ENCODE measurements at regions not wholly inside any gene's neighbourhood (a gene's known extent, or its start where the extent isn't known, plus 50 kb on each side); places are given as distances from the start of the nearest gene placed in this dataset.
A peak's percentile ranks its signal among the peaks of the same experiment; 100 is the strongest.
"Not testable (repeated sequence)": the region's sequence is repeated elsewhere in the genome, so short reads cannot be mapped to it uniquely, and the experiment has no call there.

DNA sequence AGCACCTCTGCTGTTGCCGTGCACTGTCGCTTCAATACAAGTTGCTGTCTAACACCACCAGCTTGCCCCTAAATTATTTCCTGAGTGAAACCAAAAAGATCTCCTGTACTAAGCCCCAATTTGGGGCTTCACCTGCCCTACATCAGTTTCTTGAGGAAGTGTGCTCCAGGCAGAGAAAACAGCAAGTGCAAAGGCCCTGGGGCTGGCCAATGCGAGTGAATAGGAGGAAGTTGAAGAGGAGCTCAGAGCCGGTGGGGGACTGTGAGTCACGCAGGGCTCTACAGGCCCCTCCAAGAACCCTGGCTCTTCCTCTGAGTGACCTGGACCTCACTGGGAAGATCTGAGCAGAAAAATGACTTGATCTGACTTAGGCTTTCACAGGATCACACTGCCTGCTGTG, 117.2 kb downstream of the IPO8 start:
- no peak for DNase-seq

DNA sequence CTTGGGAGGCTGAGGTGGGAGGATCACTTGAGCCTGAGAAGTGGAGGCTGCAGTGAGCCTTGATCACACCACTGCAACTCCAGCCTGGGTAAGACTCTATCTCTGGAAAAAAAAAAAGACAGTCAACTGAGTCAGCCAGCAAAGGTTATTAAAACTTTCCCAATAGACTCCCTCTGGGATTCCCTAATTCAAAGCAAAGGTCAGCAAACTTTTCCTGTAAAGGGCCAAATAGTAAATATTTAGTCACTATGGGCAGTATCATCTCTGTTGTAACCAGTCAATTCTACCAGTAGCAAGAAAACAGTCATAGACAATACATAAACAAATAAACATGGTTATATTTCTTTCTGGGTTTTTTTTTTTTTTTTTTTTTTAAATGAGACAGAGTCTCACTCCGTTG, 122.5 kb downstream of the IPO8 start:
- DNase-seq: no peak

DNA sequence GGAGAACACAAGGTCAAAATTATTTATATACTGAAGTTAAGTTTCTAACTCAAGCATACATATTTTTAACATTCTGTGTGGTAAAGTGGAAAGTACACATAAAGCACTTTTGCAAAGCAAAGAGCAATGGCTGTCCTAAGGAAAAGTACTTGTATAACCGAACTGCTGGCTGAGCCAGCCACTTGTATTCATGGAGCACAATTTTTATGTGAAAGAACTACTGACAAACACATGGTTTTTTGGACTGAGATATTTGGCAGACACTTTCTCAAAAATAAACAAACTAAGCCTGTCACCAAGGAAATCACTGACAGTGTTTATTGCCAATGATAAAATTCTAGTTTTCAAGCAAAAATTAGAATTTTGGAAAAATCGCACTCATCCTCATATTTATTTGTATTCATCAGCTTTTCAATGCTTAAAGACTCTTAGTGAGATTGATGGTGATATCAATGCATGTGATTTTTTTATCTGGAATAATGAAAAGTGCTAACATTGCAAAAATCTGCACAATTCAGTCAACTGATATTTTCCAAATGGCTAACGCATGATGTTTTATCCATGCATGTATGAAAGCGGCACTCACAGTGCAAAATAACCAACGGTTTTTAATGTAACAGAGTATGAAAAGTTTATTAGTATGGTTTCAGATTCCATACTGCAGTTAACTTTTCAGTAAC, 125.3 kb downstream of the IPO8 start:
- DNase-seq: no peak

DNA sequence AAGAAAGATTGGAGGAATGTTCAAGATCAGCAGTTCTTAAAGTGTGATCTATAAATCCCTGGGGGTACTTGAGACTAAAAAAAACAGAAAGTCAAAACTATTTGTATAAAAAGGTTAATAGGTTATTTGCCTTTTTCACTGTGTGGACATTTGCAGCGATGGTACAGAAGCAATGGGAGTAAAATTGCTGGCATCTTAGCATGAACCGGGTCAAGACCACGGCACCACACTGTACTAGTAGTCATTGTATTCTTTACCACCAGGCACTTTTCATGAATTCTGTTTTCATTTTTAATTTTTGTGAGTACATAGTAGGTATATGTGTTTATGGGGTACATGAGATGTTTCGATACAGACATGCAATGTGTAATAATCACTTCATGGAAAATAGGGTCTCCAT, 126.2 kb downstream of the IPO8 start:
- DNase-seq: no peak

DNA sequence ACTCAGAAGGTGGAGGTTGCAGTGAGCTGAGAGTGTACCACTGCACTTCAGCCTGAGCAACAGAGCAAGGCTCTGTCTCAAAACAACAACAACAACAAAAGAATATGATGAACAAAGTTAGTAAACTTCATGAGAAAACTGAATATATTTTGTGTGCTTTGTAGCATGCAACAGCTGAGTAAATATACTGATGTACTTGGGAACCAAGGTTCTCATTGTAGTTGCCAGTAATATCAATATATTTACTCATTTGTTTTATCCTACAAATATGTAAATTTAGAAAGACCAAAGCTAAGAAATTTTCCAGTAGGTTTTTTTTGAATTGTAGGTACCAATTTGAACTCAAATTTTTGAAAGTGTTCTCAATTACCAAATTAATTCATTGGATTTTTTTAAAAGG, 127.2 kb downstream of the IPO8 start:
- DNase-seq: no peak

DNA sequence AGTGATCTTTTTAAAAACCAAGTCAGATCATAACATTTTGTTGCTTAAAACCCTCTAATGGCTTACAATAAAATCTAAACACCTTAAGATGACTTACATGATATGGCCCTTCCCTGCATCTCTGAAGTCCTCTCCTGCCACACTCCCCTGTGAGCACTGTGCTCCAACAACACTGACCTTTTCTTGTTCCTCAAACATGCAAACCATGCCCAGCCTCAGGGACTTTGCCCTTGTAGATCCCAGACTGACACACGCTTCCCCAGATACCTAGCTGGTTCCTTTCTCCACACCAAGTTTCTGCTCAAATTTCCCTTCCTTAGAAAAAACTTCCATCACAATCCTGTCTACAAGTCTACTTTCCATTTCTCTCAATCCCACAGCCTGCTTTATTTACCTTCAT, 128.6 kb downstream of the IPO8 start:
- DNase-seq: no peak

DNA sequence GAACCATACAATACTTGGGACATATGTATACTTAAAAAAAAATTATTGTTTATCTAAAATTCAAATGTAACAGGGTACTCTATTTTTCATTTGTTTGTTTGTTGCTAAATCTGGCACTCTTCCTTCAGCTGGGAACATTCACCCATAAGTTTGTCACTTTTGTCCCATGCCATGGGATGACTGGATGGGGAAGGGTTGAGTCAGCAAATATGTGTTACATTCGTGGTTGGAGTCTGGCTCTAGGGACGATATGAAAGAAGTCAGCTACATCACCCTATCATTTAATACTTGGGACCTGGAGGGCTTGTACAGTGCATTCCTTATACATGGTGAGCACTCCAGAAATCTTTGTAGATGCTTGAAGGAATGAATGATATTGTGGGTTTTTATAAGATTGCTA, 131.3 kb downstream of the IPO8 start:
- DNase-seq: no peak

DNA sequence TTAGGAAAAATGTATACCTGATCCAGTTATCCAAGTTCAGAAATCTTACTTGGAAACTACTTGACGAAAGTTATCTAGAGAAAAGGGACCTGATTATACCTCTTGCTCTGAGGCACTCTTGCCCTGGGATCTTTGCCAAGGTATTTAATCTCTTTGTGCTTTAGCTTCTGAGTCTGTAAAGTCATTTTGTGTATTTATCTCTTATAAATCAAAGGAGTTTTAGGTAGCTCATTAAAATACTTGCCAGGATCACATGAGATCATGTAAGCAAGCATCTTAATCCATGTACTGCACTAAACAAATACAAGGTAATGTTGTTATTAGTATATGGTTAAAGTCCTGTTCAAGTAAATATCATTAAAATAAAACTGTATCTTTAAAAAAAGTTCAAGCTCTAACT, 147.5 kb downstream of the IPO8 start:
- DNase-seq: no peak

DNA sequence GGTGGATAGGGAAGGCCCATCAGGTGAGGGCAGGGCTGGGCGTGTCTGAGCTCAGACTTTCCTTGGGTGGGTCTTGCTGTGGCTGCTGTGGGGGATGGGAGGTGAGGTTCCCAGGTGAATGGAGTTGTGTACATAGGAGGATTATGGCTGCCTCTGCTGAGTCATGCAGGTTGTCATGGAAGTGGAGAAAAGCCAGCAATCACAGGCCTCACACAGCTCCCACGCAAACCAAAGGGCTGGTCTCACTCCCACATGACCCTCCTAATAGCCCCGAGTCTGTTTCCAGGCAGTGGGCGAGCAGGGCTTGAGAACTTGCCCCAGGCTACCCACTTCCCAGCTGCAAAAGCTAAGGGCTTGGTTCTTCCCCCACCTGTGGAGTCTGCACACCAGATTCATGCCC, 149.5 kb downstream of the IPO8 start:
- DNase-seq: peak; percentile 3

DNA sequence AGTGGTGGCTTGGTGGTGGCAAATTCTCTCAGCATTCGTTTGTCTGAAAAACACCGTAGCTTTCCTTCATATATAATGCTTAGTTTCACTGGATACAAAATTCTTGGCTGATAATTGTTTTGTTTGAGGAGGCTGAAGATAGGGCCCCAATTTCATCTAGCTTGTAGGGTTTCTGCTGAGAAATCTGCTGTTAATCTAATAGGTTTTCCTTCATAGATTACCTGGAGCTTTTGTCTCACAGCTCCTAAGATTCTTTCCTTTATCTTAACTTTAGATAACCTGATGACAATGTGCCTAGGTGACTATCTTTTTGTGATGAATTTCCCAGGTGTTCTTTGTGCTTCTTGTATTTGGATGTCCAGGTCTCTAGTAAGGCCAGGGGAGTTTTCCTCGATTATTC, 151.0 kb downstream of the IPO8 start:
- not testable (repeated sequence) for DNase-seq

DNA sequence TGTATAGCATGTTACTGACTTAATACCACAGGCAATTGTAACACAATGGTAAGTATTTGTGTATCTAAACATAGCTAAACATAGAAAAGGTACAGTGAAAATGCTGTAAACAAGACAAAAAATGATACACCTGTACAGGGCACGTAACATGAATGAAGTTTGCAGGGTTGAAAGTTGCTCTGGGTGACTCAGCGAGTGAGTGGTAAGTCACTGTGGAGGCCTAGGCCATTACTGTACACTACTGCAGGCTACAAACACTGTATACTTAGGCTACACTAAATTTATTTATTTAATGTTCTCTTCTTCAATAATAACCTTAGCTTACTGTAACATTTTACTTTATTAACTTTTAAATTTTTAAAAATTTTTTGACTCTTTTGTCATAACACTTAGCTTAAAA, 158.4 kb downstream of the IPO8 start:
- no peak for DNase-seq

DNA sequence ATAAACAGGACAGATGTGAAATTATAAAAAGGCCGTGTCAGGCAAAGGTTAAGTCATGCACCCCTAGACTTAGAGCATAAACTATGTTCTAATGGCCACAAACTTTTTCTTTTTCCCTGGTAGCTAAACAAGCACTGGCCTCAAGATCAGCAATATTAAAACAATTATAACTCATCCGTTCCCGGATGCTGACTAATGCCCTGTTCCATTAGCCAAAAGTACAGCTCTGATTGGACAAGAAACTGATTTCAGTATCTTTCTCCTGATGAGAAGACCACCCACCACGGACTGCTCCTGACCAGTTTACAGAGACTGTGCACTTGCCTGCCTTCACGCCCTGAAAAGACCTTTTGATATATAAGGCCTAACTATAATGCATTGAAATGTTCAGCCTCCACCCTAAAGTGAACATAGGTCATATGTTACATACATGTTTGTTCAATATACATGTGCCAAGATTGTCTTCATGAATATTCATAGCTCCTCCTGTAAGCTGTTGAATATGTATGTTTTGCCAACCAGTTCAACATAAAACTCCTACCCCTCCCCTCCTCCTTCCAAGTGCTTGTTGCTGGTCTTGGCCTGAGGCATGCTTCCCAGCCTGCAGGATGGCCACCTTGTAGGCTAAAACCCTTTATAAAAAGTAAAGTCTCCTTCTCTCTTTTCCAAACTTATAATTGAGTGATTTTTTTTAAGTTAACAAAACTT, 162.0 kb downstream of the IPO8 start:
- no peak for DNase-seq

DNA sequence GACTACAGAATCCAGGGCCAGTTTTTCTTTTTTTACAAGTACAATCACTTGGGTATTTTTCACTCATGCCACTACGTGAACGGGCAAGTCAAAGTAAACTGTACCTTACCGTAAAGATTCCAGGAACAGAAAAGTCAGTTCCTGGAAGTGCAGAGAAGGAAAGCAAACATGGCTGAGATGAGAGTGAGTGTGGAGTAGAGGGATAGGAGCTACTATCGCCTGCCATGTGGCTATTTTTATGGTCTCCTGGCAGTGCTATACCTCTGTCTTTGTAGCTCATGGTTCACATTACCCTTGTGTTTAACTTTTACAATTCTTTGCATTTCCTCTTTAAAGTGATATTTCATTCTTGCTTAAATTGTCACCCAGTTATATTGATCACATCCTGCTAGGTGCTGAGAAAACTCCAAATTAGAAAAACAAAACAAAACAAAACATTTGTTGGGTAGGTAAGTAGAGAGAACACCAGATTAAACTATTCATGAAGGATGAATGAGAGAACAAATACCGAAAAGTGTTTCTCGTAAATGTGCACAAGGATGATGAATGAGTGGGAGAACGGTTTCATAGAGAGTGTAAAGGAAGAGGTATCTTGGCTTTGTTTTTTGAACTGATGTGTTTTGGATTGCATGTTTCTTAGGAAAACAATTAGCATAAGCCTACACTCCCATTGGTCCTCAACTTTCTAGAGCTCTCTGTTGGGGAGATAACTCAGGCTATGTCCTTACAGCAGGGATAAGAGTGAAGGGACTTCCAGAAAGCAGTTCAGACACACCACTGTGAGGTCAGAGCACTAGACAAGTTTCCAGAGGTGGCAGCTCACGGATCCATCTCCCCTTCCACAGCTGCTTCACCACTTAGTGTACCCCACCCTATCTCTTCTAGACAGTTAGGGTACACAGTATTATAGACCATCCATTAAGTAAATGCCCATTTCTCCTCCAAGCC, 163.7 kb downstream of the IPO8 start:
- no peak for DNase-seq

DNA sequence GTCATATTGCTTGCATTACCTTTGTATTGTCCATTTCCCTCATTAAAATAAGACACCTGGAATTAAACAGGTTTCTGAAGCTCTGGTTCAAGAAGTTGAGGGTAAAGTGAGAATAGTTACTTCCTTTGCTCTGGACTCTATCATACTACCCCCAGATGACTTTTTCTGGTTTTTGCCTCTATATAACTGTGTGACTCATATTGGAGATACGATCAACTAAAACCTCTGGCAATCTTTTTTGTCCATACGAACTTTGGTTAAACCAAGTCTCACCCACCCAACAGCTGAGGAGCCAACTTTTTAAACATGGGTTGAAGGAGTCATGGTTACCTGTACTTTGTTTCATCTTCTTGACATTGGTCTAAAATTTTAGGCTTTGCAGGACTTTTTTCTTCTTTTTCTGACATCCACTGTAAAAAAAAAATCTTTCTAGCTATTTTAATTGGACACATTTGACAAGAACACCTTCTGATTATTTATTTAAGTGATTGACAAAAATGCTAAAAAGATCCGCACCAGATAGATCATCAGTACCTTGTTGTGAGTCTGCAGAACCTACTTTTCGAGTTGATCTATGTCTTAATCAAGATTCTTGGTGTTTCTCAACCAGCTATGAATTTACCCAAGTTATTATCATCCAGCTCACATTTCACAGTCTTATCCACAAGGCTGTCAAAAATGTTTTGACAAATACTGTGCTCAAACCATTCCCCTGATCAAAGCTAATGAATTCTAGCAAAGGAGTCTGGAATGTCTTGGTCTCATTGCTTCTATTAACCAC, 166.0 kb downstream of the IPO8 start:
- DNase-seq: no peak

DNA sequence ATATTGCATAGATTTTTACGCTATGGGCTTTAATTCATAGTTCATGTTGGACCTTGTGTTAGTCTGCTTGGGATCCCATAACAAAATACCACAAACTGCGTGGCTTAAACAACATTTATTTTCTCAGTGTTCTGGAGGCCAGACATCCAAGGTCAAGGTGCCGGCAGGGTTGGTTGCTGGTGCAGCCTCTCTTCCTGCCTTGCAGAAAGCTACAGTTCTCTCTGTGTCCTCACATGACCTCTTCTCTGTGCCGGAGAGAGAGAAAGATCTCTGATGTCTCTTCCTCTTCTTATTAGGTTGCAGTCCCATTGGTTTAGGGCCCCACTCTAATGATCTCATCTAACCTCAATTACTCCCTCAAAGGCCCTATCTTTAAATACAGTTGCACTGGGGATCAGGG, 170.5 kb downstream of the IPO8 start:
- DNase-seq: no peak

DNA sequence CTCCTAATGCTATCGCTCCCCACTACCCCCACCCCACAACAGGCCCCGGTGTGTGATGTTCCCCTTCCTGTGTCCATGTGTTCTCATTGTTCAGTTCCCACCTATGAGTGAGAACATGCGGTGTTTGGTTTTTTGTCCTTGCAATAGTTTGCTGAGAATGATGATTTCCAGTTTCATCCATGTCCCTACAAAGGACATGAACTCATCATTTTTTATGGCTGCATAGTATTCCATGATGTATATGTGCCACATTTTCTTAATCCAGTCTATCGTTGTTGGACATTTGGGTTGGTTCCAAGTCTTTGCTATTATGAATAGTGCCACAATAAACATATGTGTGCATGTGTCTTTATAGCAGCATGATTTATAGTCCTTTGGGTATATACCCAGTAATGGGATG, 175.4 kb downstream of the IPO8 start:
- not testable (repeated sequence) for DNase-seq

DNA sequence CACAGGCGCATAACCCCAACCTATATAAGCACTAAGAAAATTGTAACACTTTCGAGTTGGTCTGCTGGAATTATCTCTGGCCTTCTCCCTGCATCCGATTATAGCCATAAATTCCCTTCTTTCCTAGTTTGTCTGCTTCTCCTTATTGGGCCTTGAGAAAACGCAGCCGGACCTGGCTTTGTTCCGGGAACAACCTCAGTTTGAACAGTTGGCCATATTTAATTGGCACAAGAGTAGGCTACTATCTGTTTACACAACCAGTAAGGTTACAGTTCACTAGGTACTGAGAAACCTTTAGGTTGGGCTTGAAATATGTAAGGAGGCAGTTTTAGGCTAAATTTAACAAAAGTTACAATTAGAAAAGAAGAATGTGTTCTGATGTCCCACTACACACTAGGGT, 176.1 kb downstream of the IPO8 start:
- DNase-seq: no peak

DNA sequence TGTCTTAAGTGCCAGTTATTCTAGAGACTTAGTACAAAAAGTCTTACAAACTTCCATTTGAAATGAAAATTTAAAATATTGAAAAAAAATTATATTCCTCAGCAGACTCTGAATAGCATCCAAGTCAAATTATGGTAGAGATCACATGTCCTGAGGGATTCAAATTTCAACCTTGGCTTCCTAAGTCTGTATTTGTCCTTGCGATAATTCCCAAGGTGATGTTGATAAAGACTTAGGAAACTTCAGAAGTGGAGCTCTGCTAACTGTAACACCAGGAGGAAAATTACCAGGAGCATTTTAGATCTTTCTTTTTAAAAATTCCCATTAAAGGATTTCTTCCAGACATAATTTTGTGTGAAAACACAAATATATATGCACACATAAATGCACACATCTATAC, 178.3 kb downstream of the IPO8 start:
- no peak for DNase-seq

DNA sequence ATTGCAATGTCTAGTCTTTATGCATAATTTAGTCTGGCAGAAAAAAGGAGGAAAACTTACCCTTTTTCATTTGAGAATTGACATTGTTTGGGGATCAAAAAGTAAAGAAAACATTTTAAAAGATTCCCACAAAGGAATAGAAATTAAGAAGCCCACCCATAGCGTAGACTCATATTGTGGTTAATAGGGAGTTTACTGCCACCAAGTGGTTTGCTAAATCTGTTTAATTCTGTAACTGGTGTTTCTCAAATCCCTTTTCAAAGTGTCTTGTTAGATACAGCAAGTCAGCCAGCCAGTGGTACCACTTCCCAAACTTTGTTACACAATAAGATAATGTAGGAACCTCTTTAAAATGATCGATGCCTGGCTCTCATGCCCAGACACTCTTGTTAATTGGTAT, 180.3 kb downstream of the IPO8 start:
- DNase-seq: no peak

DNA sequence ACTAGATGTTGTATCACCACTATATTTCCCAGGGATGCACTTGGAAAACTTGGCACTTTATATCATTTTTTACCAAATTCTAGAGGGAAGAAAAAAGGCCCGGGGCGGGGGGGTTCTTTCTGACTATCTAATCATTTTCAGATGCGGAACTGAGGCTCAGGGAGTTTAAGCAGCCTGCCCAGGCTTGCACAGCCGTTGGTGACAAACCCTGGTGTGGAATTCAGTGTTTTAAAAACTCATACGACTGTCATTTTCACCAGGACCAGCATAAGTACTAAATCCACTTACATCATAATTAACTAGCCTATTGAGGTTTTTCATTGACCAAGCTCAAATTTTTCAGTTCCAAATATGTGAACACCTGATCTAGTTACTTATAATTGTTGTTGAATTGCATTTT, 181.0 kb downstream of the IPO8 start:
- DNase-seq: no peak

DNA sequence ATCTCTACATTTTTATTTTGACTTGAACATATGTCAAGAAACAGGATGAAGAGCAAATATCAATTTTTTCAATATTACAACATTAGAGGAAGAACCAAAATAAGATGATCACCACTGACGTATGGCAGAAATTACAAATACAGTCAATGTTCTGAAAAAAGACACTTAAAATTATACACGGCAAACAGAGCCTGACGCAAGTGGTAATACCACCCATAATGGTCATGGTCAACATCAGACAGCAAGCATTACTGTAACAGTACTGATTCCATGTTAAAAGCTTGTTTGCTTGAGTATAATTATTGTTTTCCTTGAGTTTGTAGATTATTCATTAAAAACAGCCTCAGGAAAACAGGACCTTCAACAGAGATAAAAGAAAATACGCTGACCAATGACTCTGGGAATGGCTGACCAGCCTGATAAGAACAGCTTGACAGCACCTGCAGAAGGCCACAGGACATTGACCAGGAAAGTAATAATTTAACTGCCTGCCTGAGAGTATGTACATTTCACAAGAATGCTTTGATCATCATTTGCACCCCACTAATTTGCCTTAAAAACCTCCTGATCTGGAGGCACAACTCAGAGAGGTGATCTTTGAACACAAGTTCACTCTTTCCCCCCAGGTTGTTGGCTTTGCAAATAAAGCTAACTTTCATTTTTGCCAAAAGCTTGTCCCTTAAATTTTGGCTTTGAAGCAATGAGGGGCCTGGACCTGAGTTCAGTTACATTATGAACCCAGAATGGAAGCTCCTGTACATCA, 187.3 kb downstream of the IPO8 start:
- no peak for DNase-seq

DNA sequence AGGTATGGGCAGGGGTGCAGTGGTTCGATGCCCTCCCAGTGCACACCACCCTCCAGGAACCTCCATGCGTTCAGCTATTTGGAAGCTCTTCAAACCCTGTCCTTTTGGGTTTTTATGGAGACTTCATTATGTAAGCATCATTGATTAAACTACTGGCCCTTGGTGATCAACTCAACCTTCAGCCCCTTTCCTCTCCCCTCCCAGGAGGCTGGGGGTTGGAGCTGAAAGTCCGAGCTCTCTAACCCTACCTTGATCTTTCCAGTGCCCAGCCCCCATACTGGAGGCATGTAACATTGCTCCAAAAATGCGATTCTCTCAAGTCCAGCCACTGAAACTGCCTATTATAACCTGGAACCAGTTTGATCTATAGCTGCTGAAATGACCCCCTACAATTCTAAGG, 188.1 kb downstream of the IPO8 start:
- no peak for DNase-seq

All from NCI-H226 (cell line).